ENCODE measurements at regions not wholly inside any gene's neighbourhood (a gene's known extent, or its start where the extent isn't known, plus 50 kb on each side); places are given as distances from the start of the nearest gene placed in this dataset.

DNA sequence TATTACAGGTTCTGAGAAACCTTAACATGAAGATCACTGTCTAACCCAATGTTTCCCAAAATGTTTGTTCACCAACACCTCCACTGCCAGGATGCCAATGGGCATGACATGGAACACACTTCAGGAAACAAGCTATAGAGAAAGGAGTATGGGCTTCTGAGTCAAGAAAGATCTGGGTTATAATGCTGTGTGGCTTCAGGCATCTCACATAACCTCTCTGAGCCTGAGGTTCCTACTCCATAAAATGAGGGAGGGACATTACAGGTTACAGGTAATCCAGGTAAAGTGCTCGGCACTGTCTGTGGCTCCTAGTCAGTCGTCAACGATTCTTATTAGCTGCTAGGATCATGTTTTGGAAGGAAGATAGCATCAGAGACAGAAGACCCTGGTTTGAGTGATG is 126.4 kb upstream of the SMAD3 start:
- H2AK5ac ChIP-seq (ENCODE audit: insufficient read length, low read length): no peak overlapping the region
- H3K14ac ChIP-seq (ENCODE audit: insufficient read depth, low read length): no peak overlapping the region
- no peak overlapping the region for H2BK12ac ChIP-seq (ENCODE audit: insufficient read length, low read depth, low read length)
- H3K79me1 ChIP-seq (ENCODE audit: insufficient read depth, low read depth, low read length, poor library complexity, severe bottlenecking): no peaks in the 10 kb centered on the region
- H3K9ac ChIP-seq (ENCODE audit: extremely low read depth, insufficient read length, low read length): no peak overlapping the region
- Mint-ChIP-seq H3K27ac (no peak overlapping the region), H3K36me3 (ENCODE audit: insufficient read depth in 1 of 3, low read depth in 3 of 3) (peaks cover 4 to 5% (median 4%) of the 10 kb centered on the region in 3 experiments; a peak in 5 of 7 replicates), H3K9me3 (peaks cover 9 to 12% of the 10 kb centered on the region in 2 experiments), H3K4me1 (peaks cover 4 to 12% of the 10 kb centered on the region in 2 experiments; a peak in 2 of 4 replicates), H3K4me3 (no peak overlapping the region), H3K27me3 (ENCODE audit: low read depth) (peaks cover 5% of the 10 kb centered on the region)
- no peak overlapping the region for H3K18ac ChIP-seq (ENCODE audit: insufficient read length, low read depth, low read length)
- H2BK20ac ChIP-seq (ENCODE audit: low read depth, low read length, poor library complexity, severe bottlenecking): no peak overlapping the region
- no peaks in the 10 kb centered on the region for H3K27me3 ChIP-seq (ENCODE audit: insufficient read depth, low read length)
- H3K9me3 ChIP-seq (ENCODE audit: control insufficient read depth, low read depth, low read length): peaks cover 6% of the 10 kb centered on the region
- no peak overlapping the region for H3T11ph ChIP-seq (ENCODE audit: low read length)
- no CpG with 5 or more reads among the region's 3 CpGs for WGBS (ENCODE audit: extremely low coverage, insufficient read length, low lambda C conversion rate)
- H4K5ac ChIP-seq (ENCODE audit: insufficient read length, low read depth, low read length): no peak overlapping the region
- H2BK120ac ChIP-seq (ENCODE audit: low read depth, low read length, poor library complexity, severe bottlenecking): no peak overlapping the region
- no peaks in the 10 kb centered on the region for H3K79me2 ChIP-seq (ENCODE audit: insufficient read depth, low read length)
- no peak for DNase-seq
- no peak overlapping the region for H3K23ac ChIP-seq (ENCODE audit: insufficient read length, low read depth, low read length)
- no peak overlapping the region for H4K91ac ChIP-seq (ENCODE audit: insufficient read length, low read depth, low read length)
- no peak overlapping the region for H4K8ac ChIP-seq (replicated peaks; ENCODE audit: insufficient read length, low read depth, low read length)
- no peak overlapping the region for H2AFZ ChIP-seq (ENCODE audit: low read length)
- H3K4me1 ChIP-seq (ENCODE audit: insufficient read depth, low read length): no peaks in the 10 kb centered on the region
- H3K27ac ChIP-seq (ENCODE audit: insufficient read length, low read depth, low read length): no peak overlapping the region
- no peaks in the 10 kb centered on the region for H3K23me2 ChIP-seq (ENCODE audit: insufficient read length, low read depth, low read length, poor library complexity, severe bottlenecking)
- H2BK5ac ChIP-seq (ENCODE audit: insufficient read length, low read length): no peak overlapping the region
- no peak for TF ChIP-seq CTCF (conservative IDR thresholded peaks at IDR 0.05)
- H3K4ac ChIP-seq (ENCODE audit: low read depth, low read length): no peak overlapping the region
- no peak overlapping the region for H3K4me2 ChIP-seq (ENCODE audit: insufficient read depth, insufficient read length, low read length)
- H4K20me1 ChIP-seq (ENCODE audit: control insufficient read depth, insufficient read depth, insufficient read length): no peaks in the 10 kb centered on the region
- no peak overlapping the region for H2BK15ac ChIP-seq (ENCODE audit: low read depth, low read length)
- H3K56ac ChIP-seq (ENCODE audit: insufficient read length, low read depth, low read length): no peak overlapping the region

Data from H9 (cell line).